IMR-90 (cell line): ENCODE measurements at regions not wholly inside any gene's neighbourhood (a gene's known extent, or its start where the extent isn't known, plus 50 kb on each side); places are given as distances from the start of the nearest gene placed in this dataset.

ENCODE experiments used
- ATAC-seq: fragments of 200-7000 bp; cut with Tn5 transposase; 2 replicates; pipeline ENCODE4 v1.9.1; 2020; ENCODE audit warnings: low read depth, mild to moderate bottlenecking, moderate library complexity
- BruUV-seq: library from RNA; stranded (reverse); fragments of 400-500 nt; replicated peaks from 2 replicates; lab custom pipeline; 2021; lab: Mats Ljungman, UMichigan
- CTCF ChIA-PET: fragments of 300-600 bp; formaldehyde crosslinking; extraction: SDS; loops from one replicate; lab custom pipeline; 2021; ENCODE audit warnings: antibody characterized with exemption; lab: Yijun Ruan, JAX
- POLR2A ChIA-PET: fragments of 300-600 bp; sonication (Branson Sonifier 250); formaldehyde crosslinking; loops from one replicate; lab custom pipeline; 2022; ENCODE audit warnings: antibody characterized with exemption; ENCODE audit not compliant: unreplicated experiment; lab: Charles Lee
- DNase-seq: peaks from one replicate; pipeline ENCODE4 v3.0.0; 2013
- H2AFZ ChIP-seq: replicated peaks from 2 replicates; pipeline ENCODE3; 2013; ENCODE audit warnings: low read length, mild to moderate bottlenecking; ENCODE audit not compliant: poor library complexity
- H2AK5ac ChIP-seq: 2 replicates; pipeline ENCODE4 v1.6.1; 2013; ENCODE audit warnings: low read depth, low read length, inconsistent platforms
- H2AK9ac ChIP-seq: replicated peaks from 2 replicates; pipeline ENCODE3; 2013; ENCODE audit warnings: mild to moderate bottlenecking, low read depth, low read length, moderate library complexity; ENCODE audit not compliant: poor library complexity
- H2BK120ac ChIP-seq: 2 replicates; pipeline ENCODE4 v1.6.1; 2013; ENCODE audit warnings: low read depth, low read length, inconsistent platforms
- H2BK15ac ChIP-seq: 3 replicates; pipeline ENCODE4 v1.6.1; 2013; ENCODE audit warnings: low read depth, low read length, inconsistent platforms
- H2BK20ac ChIP-seq: 2 replicates; pipeline ENCODE4 v1.6.1; 2013; ENCODE audit warnings: low read depth, mild to moderate bottlenecking, inconsistent platforms, low read length, moderate library complexity
- H2BK5ac ChIP-seq: 2 replicates; pipeline ENCODE4 v1.6.1; 2013; ENCODE audit warnings: mild to moderate bottlenecking, low read depth, low read length, inconsistent platforms; ENCODE audit not compliant: poor library complexity, severe bottlenecking
- H3K14ac ChIP-seq: replicated peaks from 2 replicates; pipeline ENCODE4 v1.6.1; 2013; ENCODE audit warnings: low read depth, low read length, inconsistent platforms
- H3K18ac ChIP-seq: 2 replicates; pipeline ENCODE4 v1.6.1; 2013; ENCODE audit warnings: low read depth, low read length, control low read depth
- H3K23ac ChIP-seq: 2 replicates; pipeline ENCODE4 v1.6.1; 2013; ENCODE audit warnings: low read depth, low read length, inconsistent platforms
- H3K27ac ChIP-seq: 2 replicates; pipeline ENCODE4 v1.5.1; 2013; ENCODE audit warnings: mild to moderate bottlenecking, control low read depth, low read length; ENCODE audit not compliant: insufficient read depth
- H3K27me3 ChIP-seq: 2 replicates; pipeline ENCODE4 v1.6.1; 2013; ENCODE audit warnings: low read length; ENCODE audit not compliant: control insufficient read depth, insufficient read depth
- H3K36me3 ChIP-seq: 2 replicates; pipeline ENCODE4 v1.6.1; 2013; ENCODE audit warnings: low read length, mixed read lengths; ENCODE audit not compliant: control insufficient read depth, insufficient read depth
- H3K4ac ChIP-seq: 2 replicates; pipeline ENCODE4 v1.6.1; 2013; ENCODE audit warnings: low read depth, low read length, inconsistent platforms
- H3K4me1 ChIP-seq: 2 replicates; pipeline ENCODE4 v1.6.1; 2013; ENCODE audit warnings: low read length, mixed read lengths; ENCODE audit not compliant: control insufficient read depth, insufficient read depth
- H3K4me2 ChIP-seq: 2 replicates; pipeline ENCODE4 v1.6.1; 2013; ENCODE audit warnings: low read depth, mild to moderate bottlenecking, control low read depth, low read length, moderate library complexity
- H3K4me3 ChIP-seq: 2 replicates; pipeline ENCODE4 v1.5.1; 2013; ENCODE audit warnings: low read depth, mild to moderate bottlenecking, control low read depth, low read length, moderate library complexity; ENCODE audit not compliant: insufficient read depth
- H3K56ac ChIP-seq: 2 replicates; pipeline ENCODE4 v1.6.1; 2013; ENCODE audit warnings: low read length, inconsistent platforms; ENCODE audit not compliant: insufficient read depth; ENCODE audit errors: extremely low read depth
- H3K79me1 ChIP-seq, 2 experiments: 2 replicates each; pipeline ENCODE4 v1.6.1; 2013; ENCODE audit warnings: low read length in 2 of 2, inconsistent platforms in 1 of 2, low read depth in 1 of 2
- H3K9ac ChIP-seq: 2 replicates; pipeline ENCODE4 v1.6.1; 2013; ENCODE audit warnings: low read depth, low read length, control low read depth
- H3K9me1 ChIP-seq: 2 replicates; pipeline ENCODE4 v1.6.1; 2013; ENCODE audit warnings: low read length, inconsistent platforms; ENCODE audit not compliant: insufficient read depth
- H3K9me3 ChIP-seq: 2 replicates; pipeline ENCODE4 v1.6.1; 2013; ENCODE audit warnings: low read length; ENCODE audit not compliant: control insufficient read depth, insufficient read depth
- H4K20me1 ChIP-seq: 2 replicates; pipeline ENCODE4 v1.6.1; 2013; ENCODE audit warnings: low read length, inconsistent platforms; ENCODE audit not compliant: insufficient read depth
- H4K5ac ChIP-seq: 2 replicates; pipeline ENCODE4 v1.6.1; 2013; ENCODE audit warnings: mild to moderate bottlenecking, low read depth, low read length, control low read depth
- H4K8ac ChIP-seq, 2 experiments: 2 replicates each; pipeline ENCODE4 v1.6.1; 2013; ENCODE audit warnings: low read depth in 2 of 2, low read length in 2 of 2, control low read depth in 1 of 2, inconsistent platforms in 1 of 2
- H4K91ac ChIP-seq: 2 replicates; pipeline ENCODE4 v1.6.1; 2013; ENCODE audit warnings: low read depth, low read length, inconsistent platforms; ENCODE audit not compliant: insufficient read depth
- BHLHE40 ChIP-seq: fragments of 150-350 bp; IDR thresholded peaks from 2 replicates; pipeline ENCODE4 v1.6.1; 2016; ENCODE audit warnings: mild to moderate bottlenecking, low read depth, low read length
- CEBPB ChIP-seq: IDR thresholded peaks from 2 replicates; pipeline ENCODE4 v1.6.1; 2012; ENCODE audit warnings: low read depth, low read length, improper control_type of control experiment
- CHD1 ChIP-seq: IDR thresholded peaks from 2 replicates; pipeline ENCODE4 v1.6.1; 2012; ENCODE audit warnings: low read depth, low read length, improper control_type of control experiment
- CTCF ChIP-seq: conservative IDR thresholded peaks from 2 replicates; pipeline ENCODE4 v1.5.1; 2012; ENCODE audit warnings: mild to moderate bottlenecking, low read depth, low read length, improper control_type of control experiment
- ELK1 ChIP-seq: fragments of 150-350 bp; IDR thresholded peaks from 2 replicates; pipeline ENCODE4 v1.6.1; 2016; ENCODE audit warnings: low read depth, mild to moderate bottlenecking, low read length, moderate library complexity, borderline replicate concordance
- FOS ChIP-seq: fragments of 150-350 bp; IDR thresholded peaks from 2 replicates; pipeline ENCODE4 v1.6.1; 2016; ENCODE audit warnings: low read depth, low read length
- MAFK ChIP-seq: IDR thresholded peaks from 2 replicates; pipeline ENCODE4 v1.6.1; 2012; ENCODE audit warnings: low read depth, low read length, improper control_type of control experiment
- MAZ ChIP-seq: IDR thresholded peaks from 2 replicates; pipeline ENCODE4 v1.6.1; 2012; ENCODE audit warnings: low read depth, mild to moderate bottlenecking, low read length, improper control_type of control experiment, moderate library complexity, borderline replicate concordance
- MXI1 ChIP-seq: IDR thresholded peaks from 2 replicates; pipeline ENCODE4 v1.6.1; 2012; ENCODE audit warnings: low read depth, mild to moderate bottlenecking, low read length, moderate library complexity, borderline replicate concordance
- NFE2L2 ChIP-seq: fragments of 150-350 bp; IDR thresholded peaks from 2 replicates; pipeline ENCODE4 v1.6.1; 2016; ENCODE audit warnings: low read depth, mild to moderate bottlenecking, low read length
- POLR2A ChIP-seq: IDR thresholded peaks from 2 replicates; pipeline ENCODE4 v1.6.1; 2012; ENCODE audit warnings: mild to moderate bottlenecking, low read depth, low read length
- RAD21 ChIP-seq: IDR thresholded peaks from 2 replicates; pipeline ENCODE4 v1.6.1; 2012; ENCODE audit warnings: low read length, improper control_type of control experiment
- RCOR1 ChIP-seq: IDR thresholded peaks from 2 replicates; pipeline ENCODE4 v1.6.1; 2012; ENCODE audit warnings: mild to moderate bottlenecking, low read length, improper control_type of control experiment; ENCODE audit not compliant: insufficient replicate concordance
- RFX5 ChIP-seq: IDR thresholded peaks from 2 replicates; pipeline ENCODE4 v1.8.0; 2012; ENCODE audit warnings: low read depth, mild to moderate bottlenecking, low read length, moderate library complexity
- SMC3 ChIP-seq: fragments of 150-350 bp; IDR thresholded peaks from 2 replicates; pipeline ENCODE4 v1.6.1; 2016; ENCODE audit warnings: low read depth, mild to moderate bottlenecking, antibody characterized with exemption, low read length, moderate library complexity
- USF2 ChIP-seq: fragments of 150-350 bp; IDR thresholded peaks from 2 replicates; pipeline ENCODE4 v1.6.1; 2017; ENCODE audit warnings: mild to moderate bottlenecking, antibody characterized with exemption, low read length, low read depth
- WGBS, 2 experiments: methylation state at CpG; one replicate each; pipeline versions ENCODE4 v1.1.5 to v1.1.7; 2013; ENCODE audit warnings: missing lambda C conversion rate in 2 of 2; ENCODE audit not compliant: insufficient read length in 1 of 2; ENCODE audit errors: extremely low coverage in 2 of 2; 5-methylcytosine and 5-hydroxymethylcytosine counted together
- dilution Hi-C: fragments of 300-500 bp; cut with HindIII; formaldehyde crosslinking; loops from one replicate; pipeline ENCODE4 v1.14.3; 2018; ENCODE audit warnings: low sequenced_read_pairs; ENCODE audit not compliant: unreplicated experiment
- in situ Hi-C: fragments of 300-500 bp; cut with MboI; formaldehyde crosslinking; loops from 3 replicates; pipeline ENCODE4 v1.14.3; 2019; ENCODE audit warnings: low sequenced_read_pairs, inconsistent platforms, mixed read lengths
- intact Hi-C: fragments of 100-400 bp; cut with micrococcal nuclease; formaldehyde crosslinking; loops from 2 replicates; pipeline ENCODE4 v1.10.0; 2022

GRCh38 chr11:107274138-107274537 lies 183.5 kb downstream of the CWF19L2 start:
- Histone ChIP-seq H3K9me1 (no peaks in the 10 kb centered on the region), H2AFZ (no peak overlapping the region), H2BK15ac (no peak overlapping the region), H3K4ac (no peak overlapping the region), H3K23ac (no peak overlapping the region), H3K4me2 (no peak overlapping the region), H3K9ac (no peak overlapping the region), H3K9me3 (no peaks in the 10 kb centered on the region), H3K79me1 (no peaks in the 10 kb centered on the region), H2AK5ac (no peak overlapping the region), H4K8ac (no peak overlapping the region), H3K4me3 (no peak overlapping the region), H2BK120ac (no peak overlapping the region), H2AK9ac (no peak overlapping the region), H3K18ac (no peak overlapping the region), H3K36me3 (no peaks in the 10 kb centered on the region), H4K20me1 (no peaks in the 10 kb centered on the region), H3K27ac (no peak overlapping the region), H3K56ac (no peak overlapping the region), H2BK5ac (no peak overlapping the region), H3K14ac (no peak overlapping the region), H4K91ac (no peak overlapping the region), H4K5ac (no peak overlapping the region), H2BK20ac (no peak overlapping the region), H3K27me3 (no peaks in the 10 kb centered on the region), H3K4me1 (no peaks in the 10 kb centered on the region)
- POLR2A ChIA-PET: no interaction called here
- dilution Hi-C loops: no loop called here
- CTCF ChIA-PET: no interaction called here
- TF ChIP-seq FOS (no peak), ELK1 (no peak), CHD1 (no peak), SMC3 (no peak), MXI1 (no peak), MAZ (no peak), POLR2A (no peak), RFX5 (no peak), NFE2L2 (no peak), CTCF (no peak), USF2 (no peak), BHLHE40 (no peak), RAD21 (no peak), MAFK (no peak), CEBPB (no peak), RCOR1 (no peak)
- ATAC-seq (no peak), DNase-seq (no peak)
- WGBS, 2 experiments: 92% methylated on average over 2 of the region's 4 CpGs; no CpG with 5 or more reads in 1 of the 2 experiments
- no TSS peak for BruUV-seq
- in situ Hi-C loops: no loop called here
- intact Hi-C loops: no loop called here
